IPS DF 4.7 (cell line): ENCODE measurements at regions not wholly inside any gene's neighbourhood (a gene's known extent, or its start where the extent isn't known, plus 50 kb on each side); places are given as distances from the start of the nearest gene placed in this dataset.

Experiments used
- DNase-seq: peaks from one replicate; pipeline ENCODE4 v3.0.0-alpha.2; 2013; ENCODE audit warnings: low spot score; ENCODE audit errors: extremely low read depth

DNA sequence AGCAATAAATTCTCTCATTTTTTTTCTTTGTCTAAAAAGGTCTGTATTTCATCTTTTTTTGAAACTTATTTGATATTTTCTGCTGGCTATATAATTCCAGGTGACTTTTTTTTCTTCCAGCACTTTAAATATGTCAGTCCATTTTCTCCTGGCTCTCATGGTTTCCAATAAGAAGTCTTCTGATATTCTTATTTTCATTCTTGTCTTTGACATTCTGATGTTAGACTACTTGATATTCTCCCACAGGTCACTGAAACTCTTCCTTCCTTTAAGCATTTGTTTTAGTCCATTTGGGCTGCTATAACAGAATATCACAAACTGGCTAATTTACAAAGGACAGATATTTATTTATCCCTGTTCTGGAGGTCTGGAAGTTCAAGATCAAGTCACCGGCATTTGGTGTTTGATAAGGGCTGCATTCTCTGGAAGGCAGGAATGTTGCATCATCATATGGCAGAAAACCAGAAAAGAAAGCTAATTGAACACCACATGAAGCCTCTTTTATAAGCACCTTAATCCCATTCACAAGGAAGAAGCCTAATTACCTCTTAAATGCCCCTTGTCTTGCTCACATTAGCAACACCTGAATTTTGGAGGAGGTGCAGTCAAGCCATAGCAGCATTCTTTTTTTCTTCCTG, 242.1 kb upstream of the TNRC6C start:
- DNase-seq = no peak

DNA sequence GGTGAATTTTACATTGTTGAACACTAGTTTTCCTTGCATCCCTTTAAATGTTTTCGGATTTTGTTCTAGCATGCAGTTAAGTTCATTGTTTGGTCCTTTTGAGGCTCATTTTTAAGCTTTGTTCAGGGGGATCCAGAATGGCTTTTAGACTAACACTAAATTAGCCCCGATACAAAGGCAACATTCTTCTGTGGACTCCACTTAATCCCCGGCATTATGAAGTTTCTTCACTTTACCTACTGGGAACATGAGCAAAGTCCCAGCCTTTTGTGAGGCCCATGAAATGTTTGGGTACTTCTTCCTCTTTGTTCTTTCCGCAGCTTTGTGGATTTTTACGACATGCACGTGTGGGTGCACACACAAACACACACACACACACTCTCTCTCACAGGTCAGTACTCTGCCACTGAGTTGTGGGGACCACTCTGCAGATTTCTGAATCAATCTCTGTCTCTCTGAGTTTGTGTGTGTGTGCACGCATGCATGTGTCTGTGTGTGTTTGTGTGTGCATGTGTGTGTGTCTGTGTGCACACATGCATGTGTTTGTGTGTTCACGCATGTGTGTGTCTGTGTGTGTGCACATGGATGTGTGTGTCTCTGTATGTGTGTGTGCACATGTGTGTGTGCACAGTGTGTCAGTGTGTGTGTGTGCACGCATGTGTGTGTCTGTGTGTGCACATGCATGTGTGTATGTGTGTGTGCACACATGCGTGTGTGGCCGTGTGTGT, 240.4 kb upstream of the TNRC6C start:
- no peak for DNase-seq

DNA sequence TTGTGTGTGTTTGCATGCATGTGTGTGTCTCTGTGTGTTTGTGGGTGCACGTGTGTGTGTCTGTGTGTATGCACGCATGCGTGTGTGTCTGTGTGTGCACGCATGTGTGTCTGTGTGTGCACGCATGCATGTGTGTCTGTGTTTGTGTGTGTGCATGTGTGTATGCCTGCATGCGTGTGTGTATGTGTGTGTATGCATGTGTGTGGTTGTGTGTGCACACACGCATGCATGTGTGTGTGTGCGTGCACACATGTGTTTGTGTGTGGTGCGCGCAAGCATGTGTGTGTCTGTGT, 239.9 kb upstream of the TNRC6C start:
- no peak for DNase-seq

DNA sequence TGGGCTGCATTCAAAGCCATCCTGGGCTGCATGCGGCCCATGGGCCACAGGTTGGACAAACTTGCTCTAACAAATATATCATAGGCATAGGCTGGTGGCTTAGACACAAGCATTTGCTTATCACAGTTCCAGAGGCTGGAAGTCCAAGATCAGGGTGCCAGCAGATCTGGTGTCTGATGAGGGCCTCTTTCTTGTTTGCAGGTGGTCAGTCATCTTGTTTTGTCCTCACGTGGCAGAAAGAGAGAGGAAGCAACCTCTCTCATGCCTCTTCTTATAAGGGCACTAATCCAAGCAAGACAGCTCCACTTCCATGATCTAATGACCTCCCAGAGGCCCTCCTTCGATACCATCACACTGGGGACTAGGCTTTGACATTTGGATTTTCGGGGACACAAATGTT, 238.7 kb upstream of the TNRC6C start:
- DNase-seq = no peak

DNA sequence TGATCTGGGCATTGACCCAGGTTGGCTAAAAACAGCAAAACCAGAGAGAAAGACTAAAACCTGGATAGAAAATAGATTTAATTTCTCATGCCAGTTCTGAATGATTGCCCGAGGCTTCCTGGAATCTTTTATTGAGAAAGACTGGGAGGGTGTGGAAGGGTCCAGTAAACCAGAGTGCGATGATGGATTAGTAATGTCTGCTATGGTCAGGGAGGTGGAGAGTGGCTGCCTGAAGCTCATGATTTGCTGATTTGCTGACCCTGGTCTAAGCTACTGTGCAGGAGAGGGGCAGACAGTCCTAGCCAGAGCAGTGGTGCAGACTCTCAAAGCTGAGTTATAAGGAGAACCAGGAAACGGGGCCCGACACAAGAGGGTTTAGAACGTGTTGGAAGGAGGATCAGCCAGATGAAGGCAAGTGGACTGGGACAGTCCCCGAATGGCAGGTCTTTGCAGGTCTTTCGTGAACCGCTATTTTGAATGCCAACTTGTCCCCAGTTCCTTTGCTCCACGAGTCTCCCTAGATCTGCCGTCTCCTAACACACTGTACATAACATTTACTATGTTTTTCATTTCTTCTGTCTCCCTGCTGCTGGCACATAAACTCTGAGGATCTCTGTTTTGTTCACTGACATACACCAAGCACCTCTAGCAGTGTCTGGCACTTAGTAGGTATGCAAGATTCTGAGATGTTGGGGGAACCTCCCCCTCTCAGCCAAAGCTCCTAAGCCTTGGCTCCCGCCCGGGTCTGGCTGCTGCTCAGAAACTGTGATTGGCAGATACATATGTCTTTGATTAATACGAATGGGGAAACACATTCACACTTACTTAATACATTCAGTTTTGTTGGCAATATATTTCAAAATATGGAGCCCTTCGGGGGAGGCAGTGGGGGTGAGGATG, 237.3 kb upstream of the TNRC6C start:
- no peak for DNase-seq

DNA sequence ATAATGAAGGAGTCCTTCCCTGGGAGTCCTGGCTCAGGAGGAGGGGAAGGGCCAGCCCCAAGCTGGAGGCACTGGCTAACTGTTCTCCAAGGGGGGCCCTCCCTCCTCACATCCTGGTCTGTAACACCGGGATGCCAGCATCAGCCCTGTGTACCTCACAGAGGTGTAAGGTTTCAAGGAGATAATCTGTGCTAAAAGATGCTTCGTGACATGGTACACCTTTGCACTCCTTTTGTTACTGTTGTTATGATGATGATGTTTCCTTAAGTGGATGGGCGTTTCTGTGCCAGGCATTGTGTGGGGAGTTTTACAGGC, 236.7 kb upstream of the TNRC6C start:
- no peak for DNase-seq

DNA sequence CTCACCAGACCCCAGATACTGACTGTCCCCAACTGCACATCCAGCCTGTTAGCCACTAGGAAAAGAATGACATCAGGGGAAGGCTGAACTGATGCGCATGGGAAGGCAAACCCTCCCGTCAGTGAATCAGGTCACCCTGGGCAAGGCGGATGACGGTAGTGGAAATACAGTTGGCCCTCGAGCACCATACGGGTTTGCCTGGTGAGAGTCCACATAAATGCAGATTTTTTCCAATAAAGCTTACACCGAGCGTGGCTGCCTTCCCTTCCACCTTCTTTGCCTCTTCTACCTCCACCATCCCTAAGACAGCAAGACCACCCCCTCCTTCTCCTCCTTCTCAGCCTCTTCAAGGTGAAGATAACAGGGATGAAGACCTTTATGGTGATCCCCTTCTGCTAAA, 236.1 kb upstream of the TNRC6C start:
- DNase-seq = no peak

DNA sequence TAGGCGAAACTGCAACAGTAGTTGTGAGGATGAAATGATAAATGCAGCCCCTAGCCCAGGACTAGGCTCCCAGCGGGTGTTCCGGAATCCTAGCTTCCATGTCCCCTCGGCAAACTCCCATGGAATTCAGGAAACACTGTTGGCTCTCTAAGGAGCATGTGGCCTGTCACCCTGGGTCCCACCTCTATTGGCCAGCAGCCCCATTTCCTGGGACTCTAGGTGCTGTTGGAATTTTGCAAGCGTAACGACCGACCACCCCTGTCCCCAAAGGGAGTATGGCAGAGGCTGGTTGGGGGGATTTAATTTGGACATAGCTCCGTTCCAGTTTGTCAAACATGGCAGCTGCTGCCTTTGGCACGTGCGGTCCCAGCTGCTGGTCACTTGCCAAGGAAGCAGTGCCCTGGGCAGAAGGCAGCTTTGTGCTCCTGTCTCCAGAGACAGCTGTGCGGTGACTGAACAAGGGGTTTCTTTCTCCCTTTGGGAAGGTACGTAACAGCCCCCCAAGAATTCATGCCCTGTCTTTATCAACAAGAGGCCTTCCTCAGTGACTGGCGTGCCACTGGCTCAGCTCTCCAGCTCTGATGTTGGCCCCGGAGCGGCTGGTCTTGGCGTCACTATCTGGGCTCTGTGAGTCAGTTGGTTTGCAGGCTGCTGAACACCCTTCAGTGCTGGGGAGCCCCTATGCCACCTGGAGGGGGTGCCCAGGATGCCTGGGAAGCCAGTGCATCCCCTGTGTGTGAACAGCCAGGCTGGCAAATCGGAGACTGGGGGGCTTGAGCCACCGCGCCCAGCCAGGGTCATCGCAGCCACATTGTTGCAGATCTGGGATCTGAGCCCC, 235.2 kb upstream of the TNRC6C start:
- no peak for DNase-seq

DNA sequence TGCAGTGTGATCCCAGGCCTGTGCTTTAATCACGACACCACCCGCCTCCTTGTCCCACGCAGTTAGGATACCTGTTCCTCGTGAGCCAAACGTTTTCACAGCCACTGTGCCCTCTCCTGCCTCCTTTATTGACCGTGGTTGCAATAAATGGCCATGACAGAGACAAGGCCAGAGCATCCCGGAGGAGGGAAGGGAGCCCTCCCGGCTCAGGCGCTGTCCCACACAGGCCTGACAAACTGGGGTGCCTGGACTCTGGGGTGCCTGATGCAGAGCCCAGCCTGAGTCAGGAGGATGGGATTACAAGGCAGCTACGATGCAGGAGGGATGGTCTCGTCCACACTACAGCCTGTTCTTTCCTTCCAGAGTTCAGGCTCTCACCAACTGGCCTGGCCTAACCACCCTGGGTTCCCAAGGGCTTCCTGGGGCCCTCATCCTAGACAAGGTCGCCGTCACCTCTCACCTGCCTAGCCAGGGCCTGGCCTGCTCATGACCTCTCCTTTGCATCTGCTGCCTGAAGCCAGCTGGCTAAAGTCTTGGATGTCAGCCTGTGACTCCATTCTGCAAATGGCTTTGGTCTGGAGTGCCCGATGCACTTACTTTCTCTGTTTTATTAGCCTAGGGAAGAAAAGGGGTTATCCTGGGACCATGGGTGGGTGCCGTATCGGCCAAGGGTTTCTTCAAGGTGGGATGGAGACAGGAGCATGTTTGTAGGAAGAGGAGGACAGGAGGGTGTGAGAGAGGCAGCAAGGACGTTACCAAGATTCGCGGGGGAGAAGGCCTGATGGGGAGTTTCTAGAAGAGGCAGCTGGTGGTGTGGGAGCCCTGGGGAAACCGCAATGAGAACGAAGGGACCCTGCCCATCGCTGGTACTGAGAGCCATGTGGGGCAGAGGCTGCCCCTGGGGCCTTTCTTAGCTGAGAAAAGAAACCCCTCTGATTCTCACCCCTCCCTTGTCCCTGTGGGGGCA, 234.3 kb upstream of the TNRC6C start:
- DNase-seq = no peak

DNA sequence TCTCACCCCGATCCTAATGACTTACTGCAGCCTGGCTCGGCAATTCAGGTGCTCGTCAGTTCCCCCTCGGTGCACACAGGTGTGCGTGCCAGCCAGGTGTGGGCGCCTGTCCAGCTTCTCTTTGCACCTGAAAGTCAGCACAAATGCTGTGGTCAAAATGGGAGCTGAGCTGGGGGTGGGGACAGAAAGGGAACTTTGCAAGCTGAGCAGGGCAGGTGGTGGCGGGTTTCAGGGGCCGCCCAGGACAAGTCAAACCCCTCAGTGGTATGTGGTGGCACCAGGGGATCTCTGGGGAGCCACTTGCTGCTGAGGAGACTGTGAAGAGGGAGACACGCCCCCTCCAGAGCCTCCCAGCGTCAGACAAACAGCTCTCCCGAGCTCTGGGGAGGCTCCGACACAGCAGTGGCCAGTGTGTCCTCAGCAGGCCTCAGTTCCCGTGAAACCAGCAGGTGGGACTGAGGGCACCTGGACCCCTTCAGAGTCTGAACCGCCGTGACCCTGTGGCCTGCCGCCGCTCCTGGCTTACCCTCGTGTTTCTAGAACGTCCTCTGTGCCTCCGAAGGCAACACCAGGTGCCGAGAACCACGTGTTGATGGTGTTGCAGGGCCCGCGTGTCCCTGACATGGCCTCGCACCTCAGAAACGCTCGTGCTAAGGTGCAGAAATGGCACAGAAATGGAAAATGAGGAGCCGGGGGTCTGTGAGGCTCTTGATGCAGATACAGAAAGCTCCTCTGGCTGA, 233.5 kb upstream of the TNRC6C start:
- no peak for DNase-seq

DNA sequence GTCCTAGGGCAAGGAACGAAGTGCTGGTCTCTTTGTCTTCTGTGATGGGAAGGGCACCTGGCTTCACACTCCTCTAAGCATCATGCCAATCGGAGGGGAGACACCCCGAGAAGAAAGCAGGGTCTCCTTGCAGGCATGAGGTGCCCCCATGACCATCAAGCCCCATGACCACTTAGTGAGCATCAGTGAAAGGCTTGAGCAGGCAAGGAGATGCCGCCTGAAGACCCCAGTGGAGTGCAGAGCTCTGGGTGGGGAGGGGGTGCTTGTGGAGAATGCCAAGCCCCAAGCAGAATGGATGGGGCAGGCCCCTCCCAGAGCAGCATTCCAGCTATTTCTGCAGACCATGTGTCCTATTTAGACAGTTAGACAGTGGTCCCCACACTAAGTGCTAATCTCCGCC, 232.7 kb upstream of the TNRC6C start:
- DNase-seq = no peak

DNA sequence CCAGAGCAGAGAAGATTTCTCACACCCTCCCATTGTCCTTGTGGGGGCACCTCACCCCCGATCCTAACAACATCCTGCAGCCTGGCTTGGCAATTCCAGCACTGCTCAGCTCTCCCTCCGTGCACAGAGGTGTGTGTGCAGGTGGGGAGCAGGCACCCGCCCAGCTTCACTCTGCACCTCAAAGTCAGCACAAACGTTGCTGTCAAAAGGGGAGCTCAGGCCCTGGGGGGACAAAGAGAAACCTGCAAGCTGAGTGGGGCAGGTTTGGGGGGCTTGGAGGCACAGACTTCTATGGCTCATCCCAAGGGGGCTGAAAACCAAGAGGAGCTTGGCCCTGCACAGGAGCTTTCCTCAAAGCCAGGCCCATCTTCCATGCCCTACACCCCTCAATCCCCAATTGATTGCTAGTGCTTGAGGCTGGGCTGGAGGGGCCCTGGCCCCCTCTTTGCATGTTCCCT, 231.9 kb upstream of the TNRC6C start:
- no peak for DNase-seq

DNA sequence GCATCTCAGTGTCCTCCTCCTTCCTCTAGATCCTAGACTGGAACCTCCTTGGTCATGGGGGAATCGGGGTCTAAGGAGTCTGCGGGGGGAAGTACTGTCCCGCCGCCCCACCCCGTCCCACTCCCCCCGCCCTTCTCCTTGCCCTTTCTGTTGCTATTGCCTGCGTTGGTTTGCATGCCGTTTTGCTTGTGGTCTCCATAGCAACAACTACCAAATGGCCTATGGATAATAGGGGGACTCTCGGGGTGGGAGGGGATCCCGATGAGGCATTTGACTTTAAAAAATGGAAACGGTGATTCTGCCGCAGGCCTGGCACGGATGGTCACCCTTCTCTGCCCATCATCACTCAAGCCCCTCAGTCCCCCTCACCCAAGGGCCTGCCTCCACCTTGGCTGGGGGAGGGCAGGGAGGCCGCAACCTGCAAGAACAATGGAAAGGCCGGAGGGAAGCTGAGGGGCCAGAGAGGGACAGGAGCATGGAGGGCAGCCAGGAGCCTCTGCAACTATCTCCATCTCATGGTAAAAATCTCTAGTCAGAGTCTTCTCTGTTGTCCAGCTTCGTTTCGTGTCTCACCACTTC, 231.4 kb upstream of the TNRC6C start:
- no peak for DNase-seq

DNA sequence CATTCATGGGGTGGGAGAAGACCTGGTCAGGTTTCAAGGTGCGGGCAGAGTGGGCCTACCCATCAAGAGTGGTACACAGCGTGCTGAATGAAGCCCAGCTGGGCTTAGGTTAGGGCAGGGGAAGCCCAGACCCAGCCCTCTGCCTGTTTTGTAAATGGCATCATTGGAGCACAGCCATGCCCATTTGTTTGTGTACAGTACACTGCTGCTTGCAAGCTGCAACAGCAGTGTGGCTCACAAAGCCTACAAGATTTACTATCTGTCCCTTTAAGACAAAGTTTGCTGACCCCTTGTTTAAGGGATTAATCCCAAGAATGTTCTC, 230.1 kb upstream of the TNRC6C start:
- DNase-seq = no peak

DNA sequence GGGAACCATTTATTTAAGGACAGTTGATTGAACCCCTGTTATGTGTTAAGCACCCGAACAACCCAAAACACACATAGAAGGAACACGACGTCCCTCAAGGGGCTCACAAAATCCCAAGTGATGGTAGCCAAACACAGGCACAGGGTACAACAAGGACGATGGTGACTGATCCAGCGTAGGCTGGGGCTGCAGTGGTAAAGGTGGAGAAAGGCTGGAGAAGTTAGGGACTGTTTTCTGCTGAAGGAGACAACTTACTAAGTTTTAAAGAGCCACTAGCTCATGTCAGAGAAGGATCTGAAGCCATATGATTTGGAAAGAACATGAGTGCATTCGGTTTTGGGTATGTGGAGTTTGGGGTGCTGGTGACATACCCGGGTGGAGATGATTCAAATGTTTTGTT, 229.6 kb upstream of the TNRC6C start:
- no peak for DNase-seq

DNA sequence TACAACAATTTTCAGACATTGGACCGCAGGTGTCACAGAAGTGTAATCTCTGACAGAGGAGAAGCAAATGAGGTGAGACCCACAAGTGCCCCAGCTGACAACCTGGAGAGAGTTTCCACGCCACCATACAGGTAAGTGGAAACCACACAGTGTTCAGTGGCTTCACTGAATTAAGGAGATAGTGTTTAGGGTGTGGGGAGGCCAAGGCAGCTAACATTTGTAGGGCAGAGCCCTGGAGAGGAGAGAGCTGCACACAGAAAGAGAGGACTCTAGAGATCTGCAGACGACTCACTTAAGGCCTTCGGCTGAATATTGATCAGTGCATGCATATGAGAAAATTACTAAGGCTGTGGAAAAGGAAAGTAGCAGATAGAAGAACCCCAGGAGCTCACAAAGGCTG, 228.9 kb upstream of the TNRC6C start:
- DNase-seq = no peak

DNA sequence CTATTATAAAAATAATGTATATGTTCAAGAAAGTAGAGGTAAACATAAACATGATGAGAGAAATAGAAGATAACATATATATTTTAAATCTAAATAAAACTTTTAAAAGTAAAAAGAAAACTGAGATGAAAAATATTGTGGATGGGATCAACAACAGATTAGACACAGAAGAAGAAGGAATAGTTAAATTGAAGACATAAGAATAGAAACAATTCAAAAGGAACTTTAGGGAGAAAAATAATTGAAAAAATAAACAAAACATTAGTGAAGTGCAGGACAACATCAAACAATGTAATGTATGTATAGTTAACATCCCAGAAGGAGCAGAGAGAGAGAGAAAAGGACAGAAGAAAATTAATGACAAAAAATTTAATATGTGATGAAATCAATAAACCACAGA, 228.1 kb upstream of the TNRC6C start:
- DNase-seq = no peak

DNA sequence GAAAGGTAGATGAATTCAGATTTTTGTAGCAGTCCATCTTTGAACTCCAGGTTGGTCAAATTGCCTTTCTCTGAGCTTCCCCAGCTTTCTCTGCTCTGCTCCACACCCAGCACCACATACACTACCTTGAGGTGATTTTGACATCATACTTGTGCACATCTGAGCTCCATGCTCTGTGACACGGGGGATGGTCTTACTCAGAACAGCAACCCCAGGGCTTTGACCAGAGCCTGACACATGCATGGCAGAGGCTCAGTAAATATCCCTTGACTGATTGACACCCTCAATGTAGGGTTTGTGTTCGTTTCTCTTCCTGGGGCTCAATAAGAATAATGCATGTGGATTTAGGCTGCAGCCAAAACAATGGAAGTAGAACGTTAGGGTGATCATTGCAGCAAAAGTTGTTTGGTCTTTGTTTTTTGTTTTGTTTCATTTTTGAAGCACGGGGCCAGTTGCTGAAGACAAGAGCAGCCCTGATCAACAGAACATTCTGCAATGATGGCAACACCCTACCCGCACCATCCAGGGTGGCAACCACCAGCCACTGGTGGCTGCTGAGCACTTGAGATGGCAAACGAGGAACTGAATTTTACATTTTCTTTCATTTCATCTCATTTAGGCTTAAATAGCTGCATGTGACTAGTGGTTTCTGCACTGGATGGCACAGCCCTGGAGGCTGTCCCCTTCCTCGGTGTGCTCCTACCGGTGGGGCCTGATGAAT, 224.8 kb upstream of the TNRC6C start:
- DNase-seq = no peak
